OCI-LY7 (cell line): ENCODE measurements at regions not wholly inside any gene's neighbourhood (a gene's known extent, or its start where the extent isn't known, plus 50 kb on each side); places are given as distances from the start of the nearest gene placed in this dataset.

Experiments
- BruUV-seq: library from RNA; stranded (reverse); fragments of 400-500 nt; replicated peaks from 2 replicates; lab custom pipeline; 2021; lab: Mats Ljungman, UMichigan
- CTCF ChIA-PET: fragments of 300-600 bp; sonication (Branson Sonifier 250); formaldehyde crosslinking; loops from one replicate; lab custom pipeline; 2022; ENCODE audit warnings: antibody characterized with exemption; ENCODE audit not compliant: unreplicated experiment; lab: Charles Lee
- POLR2A ChIA-PET: fragments of 300-600 bp; sonication (Branson Sonifier 250); formaldehyde crosslinking; loops from one replicate; lab custom pipeline; 2022; ENCODE audit warnings: antibody characterized with exemption; lab: Charles Lee
- DNase-seq: peaks from one replicate; pipeline ENCODE4 v3.0.0-alpha.2; 2015; ENCODE audit warnings: low spot score
- H2AFZ ChIP-seq: fragments of 200-600 bp; sonication (generic), shearing (Covaris generic); 2 replicates; pipeline ENCODE4 v1.6.1; 2014; ENCODE audit warnings: mild to moderate bottlenecking, antibody characterized with exemption, low read length, moderate library complexity
- H3K27ac ChIP-seq: fragments of 200-600 bp; sonication (generic); 2 replicates; pipeline ENCODE4 v1.5.1; 2014; ENCODE audit warnings: mixed run types, low read depth, mild to moderate bottlenecking, moderate library complexity, low read length, inconsistent platforms; ENCODE audit not compliant: poor library complexity, severe bottlenecking
- H3K36me3 ChIP-seq: fragments of 200-600 bp; sonication (generic); 2 replicates; pipeline ENCODE4 v1.6.1; 2014; ENCODE audit warnings: mild to moderate bottlenecking, antibody characterized with exemption, low read length, moderate library complexity, mixed read lengths; ENCODE audit not compliant: insufficient read depth
- H3K4me1 ChIP-seq: fragments of 200-600 bp; sonication (generic); 2 replicates; pipeline ENCODE4 v1.5.1; 2014; ENCODE audit warnings: mild to moderate bottlenecking, low read length; ENCODE audit not compliant: insufficient read depth, poor library complexity, severe bottlenecking
- H3K4me2 ChIP-seq: fragments of 200-600 bp; sonication (generic); 2 replicates; pipeline ENCODE4 v1.6.1; 2014; ENCODE audit warnings: mild to moderate bottlenecking, low read length
- H3K4me3 ChIP-seq: fragments of 200-600 bp; sonication (generic); 2 replicates; pipeline ENCODE4 v1.5.1; 2014; ENCODE audit warnings: mild to moderate bottlenecking, low read depth, low read length; ENCODE audit not compliant: poor library complexity, severe bottlenecking
- H3K79me2 ChIP-seq: fragments of 200-600 bp; sonication (generic); 2 replicates; pipeline ENCODE4 v1.6.1; 2016; ENCODE audit warnings: low read depth, mild to moderate bottlenecking, low read length, moderate library complexity, mixed read lengths; ENCODE audit not compliant: insufficient read depth
- H3K9me2 ChIP-seq: fragments of 200-600 bp; sonication (generic); 2 replicates; pipeline ENCODE4 v1.6.1; 2016; ENCODE audit warnings: mild to moderate bottlenecking, low read length, mixed read lengths; ENCODE audit not compliant: insufficient read depth
- H3K9me3 ChIP-seq: fragments of 200-600 bp; sonication (generic); 2 replicates; pipeline ENCODE4 v1.6.1; 2014; ENCODE audit warnings: mild to moderate bottlenecking, mixed run types, low read length, mixed read lengths
- H4K20me1 ChIP-seq: fragments of 200-600 bp; sonication (generic); 2 replicates; pipeline ENCODE4 v1.6.1; 2014; ENCODE audit warnings: mild to moderate bottlenecking, antibody characterized with exemption, low read length, moderate library complexity, mixed read lengths; ENCODE audit not compliant: insufficient read depth
- EZH2phosphoT487 ChIP-seq: fragments of 200-600 bp; sonication (generic); IDR thresholded peaks from 2 replicates; pipeline ENCODE4 v1.6.1; 2018; ENCODE audit warnings: low read depth, borderline replicate concordance, mild to moderate bottlenecking, mixed run types, antibody characterized with exemption, low read length, moderate library complexity, mixed read lengths
- intact Hi-C: fragments of 100-400 bp; cut with micrococcal nuclease; formaldehyde crosslinking; loops from one replicate; pipeline ENCODE4 v1.10.0; 2022; ENCODE audit not compliant: unreplicated experiment
- TF ChIP-seq, protein P1 (sequence below): fragments of 200-600 bp; sonication (generic); conservative IDR thresholded peaks from 2 replicates; pipeline ENCODE4 v1.5.1; 2014; ENCODE audit warnings: mild to moderate bottlenecking, antibody characterized with exemption, low read length, moderate library complexity, mixed read lengths

DNA sequence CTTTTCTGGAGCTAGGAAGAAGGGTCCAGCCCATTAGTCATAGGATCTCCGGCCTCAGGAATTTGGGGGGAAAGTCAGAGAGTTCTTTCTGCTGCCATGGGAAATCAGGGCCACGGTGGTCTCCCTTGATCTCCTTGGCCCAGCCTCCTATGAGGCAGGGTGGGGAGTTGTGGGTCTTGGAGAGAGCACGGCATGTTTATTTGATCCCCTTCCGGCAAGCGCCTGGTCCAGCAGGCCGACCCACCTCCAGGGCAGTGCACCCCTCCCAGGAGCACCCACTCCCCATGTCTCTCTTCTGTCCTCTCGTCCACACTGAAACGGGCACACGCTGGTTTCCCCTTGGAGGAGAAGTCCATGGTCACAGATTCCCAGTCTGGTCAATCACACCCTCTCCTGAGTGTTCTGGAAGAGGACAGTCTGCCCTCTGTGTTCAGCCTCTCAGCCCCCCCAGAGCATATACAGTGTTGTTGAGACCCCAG, 464.6 kb upstream of the HS6ST1 start:
- Histone ChIP-seq H4K20me1 (no peaks in the 10 kb centered on the region), H2AFZ (no peak overlapping the region), H3K9me2 (no peaks in the 10 kb centered on the region), H3K79me2 (no peaks in the 10 kb centered on the region), H3K4me2 (no peak overlapping the region), H3K27ac (no peak overlapping the region), H3K4me1 (no peaks in the 10 kb centered on the region), H3K4me3 (no peak overlapping the region), H3K36me3 (no peaks in the 10 kb centered on the region), H3K9me3 (no peaks in the 10 kb centered on the region)
- ChIA-PET POLR2A (no interaction called here), CTCF (no interaction called here)
- TF ChIP-seq, protein P1, sequence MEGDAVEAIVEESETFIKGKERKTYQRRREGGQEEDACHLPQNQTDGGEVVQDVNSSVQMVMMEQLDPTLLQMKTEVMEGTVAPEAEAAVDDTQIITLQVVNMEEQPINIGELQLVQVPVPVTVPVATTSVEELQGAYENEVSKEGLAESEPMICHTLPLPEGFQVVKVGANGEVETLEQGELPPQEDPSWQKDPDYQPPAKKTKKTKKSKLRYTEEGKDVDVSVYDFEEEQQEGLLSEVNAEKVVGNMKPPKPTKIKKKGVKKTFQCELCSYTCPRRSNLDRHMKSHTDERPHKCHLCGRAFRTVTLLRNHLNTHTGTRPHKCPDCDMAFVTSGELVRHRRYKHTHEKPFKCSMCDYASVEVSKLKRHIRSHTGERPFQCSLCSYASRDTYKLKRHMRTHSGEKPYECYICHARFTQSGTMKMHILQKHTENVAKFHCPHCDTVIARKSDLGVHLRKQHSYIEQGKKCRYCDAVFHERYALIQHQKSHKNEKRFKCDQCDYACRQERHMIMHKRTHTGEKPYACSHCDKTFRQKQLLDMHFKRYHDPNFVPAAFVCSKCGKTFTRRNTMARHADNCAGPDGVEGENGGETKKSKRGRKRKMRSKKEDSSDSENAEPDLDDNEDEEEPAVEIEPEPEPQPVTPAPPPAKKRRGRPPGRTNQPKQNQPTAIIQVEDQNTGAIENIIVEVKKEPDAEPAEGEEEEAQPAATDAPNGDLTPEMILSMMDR, result no peak
- TF ChIP-seq EZH2phosphoT487, result no peak
- intact Hi-C loops, result no loop called here
- DNase-seq, result no peak
- no TSS peak for BruUV-seq

DNA sequence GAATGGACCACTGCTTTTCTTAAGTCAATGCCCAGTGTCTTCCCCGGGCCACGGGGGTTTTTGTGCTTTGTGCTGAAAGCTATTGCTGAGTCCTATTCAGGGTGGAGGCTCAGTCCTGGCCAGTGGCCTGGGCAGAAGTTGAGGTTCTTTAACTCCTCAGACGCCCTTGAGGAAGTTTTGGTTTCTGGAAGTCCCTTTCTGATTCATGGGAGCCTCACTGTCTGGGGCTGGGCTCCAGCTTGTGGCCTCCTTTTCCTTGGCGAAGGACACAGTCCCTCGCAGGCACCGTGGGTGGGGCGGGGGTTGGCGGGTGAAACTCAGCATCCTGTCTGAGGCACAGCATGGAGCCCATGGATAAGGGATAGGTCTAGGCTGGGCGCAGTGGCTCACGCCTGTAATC, 465.2 kb upstream of the HS6ST1 start:
- CTCF ChIA-PET, result no interaction called here
- Histone ChIP-seq H3K4me3 (no peak overlapping the region), H3K4me1 (no peaks in the 10 kb centered on the region), H3K9me3 (no peaks in the 10 kb centered on the region), H4K20me1 (no peaks in the 10 kb centered on the region), H2AFZ (no peak overlapping the region), H3K79me2 (no peaks in the 10 kb centered on the region), H3K4me2 (no peak overlapping the region), H3K9me2 (no peaks in the 10 kb centered on the region), H3K36me3 (no peaks in the 10 kb centered on the region), H3K27ac (no peak overlapping the region)
- DNase-seq, result no peak
- no TSS peak for BruUV-seq
- intact Hi-C loops, result no loop called here
- POLR2A ChIA-PET, result no interaction called here
- no peak for TF ChIP-seq EZH2phosphoT487
- TF ChIP-seq, protein P1, result no peak

DNA sequence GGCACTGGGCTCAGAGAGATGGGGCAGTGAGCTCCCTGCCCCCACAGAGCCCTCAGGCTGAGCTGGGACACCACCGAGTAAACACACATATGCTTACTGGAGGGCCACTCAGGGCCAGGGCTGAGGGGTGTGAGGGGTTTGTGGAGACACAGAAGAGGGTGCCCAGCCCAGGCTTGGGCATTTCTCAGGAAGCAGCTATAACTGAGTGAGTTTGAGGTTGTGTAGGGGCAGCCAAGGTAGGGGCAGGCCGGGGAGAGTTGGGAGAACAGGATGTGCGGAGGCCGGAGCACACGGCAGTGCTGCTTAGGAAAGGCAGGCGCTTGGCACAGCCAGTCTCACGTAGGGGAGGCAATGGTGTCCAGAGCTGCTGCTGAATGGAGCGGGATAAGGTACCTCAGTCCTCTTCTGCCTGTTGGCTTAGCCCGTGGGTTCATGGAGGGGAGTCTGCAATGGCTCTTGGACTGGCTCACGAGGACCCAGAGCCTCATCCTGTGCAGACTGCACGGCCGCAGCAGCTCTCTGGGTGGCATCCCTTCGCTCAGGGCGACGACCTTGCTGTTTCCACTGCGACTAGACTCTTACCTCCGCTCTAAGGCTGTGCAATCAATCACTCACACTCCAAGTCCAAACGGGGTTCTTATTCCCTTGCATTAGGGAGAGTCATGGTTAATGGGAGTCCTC, 466.1 kb upstream of the HS6ST1 start:
- ChIA-PET POLR2A (no interaction called here), CTCF (no interaction called here)
- Histone ChIP-seq H2AFZ (no peak overlapping the region), H3K27ac (no peak overlapping the region), H3K36me3 (no peaks in the 10 kb centered on the region), H3K4me3 (no peak overlapping the region), H3K4me2 (no peak overlapping the region), H3K9me2 (no peaks in the 10 kb centered on the region), H3K9me3 (no peaks in the 10 kb centered on the region), H4K20me1 (no peaks in the 10 kb centered on the region), H3K4me1 (no peaks in the 10 kb centered on the region), H3K79me2 (no peaks in the 10 kb centered on the region)
- intact Hi-C loops, result no loop called here
- DNase-seq, result no peak
- no TSS peak for BruUV-seq
- TF ChIP-seq, protein P1, result no peak
- TF ChIP-seq EZH2phosphoT487, result no peak
